Erythroblast (primary cell): ENCODE measurements at regions not wholly inside any gene's neighbourhood (a gene's known extent, or its start where the extent isn't known, plus 50 kb on each side); places are given as distances from the start of the nearest gene placed in this dataset.
"Not testable (repeated sequence)": the region's sequence is repeated elsewhere in the genome, so short reads cannot be mapped to it uniquely, and the experiment has no call there.

ENCODE experiments used
- DNase-seq, 2 experiments: peaks; one replicate each; lab custom pipeline; 2025; lab: John Stamatoyannopoulos, UW
- GATA1 ChIP-seq: IDR thresholded peaks from 2 replicates; pipeline ENCODE4 v1.6.1; 2011; ENCODE audit warnings: low read depth, mild to moderate bottlenecking, control low read depth, low read length, moderate library complexity
- POLR2A ChIP-seq: IDR thresholded peaks from 2 replicates; pipeline ENCODE4 v1.6.1; 2011; ENCODE audit warnings: mild to moderate bottlenecking, low read length

GRCh38 chr2:239819091-239819973 lies 205.8 kb downstream of the NDUFA10 start:
- TF ChIP-seq GATA1 (no peak), POLR2A (no peak)
- DNase-seq = peak in 1 of 2 experiments; percentile 42

DNA sequence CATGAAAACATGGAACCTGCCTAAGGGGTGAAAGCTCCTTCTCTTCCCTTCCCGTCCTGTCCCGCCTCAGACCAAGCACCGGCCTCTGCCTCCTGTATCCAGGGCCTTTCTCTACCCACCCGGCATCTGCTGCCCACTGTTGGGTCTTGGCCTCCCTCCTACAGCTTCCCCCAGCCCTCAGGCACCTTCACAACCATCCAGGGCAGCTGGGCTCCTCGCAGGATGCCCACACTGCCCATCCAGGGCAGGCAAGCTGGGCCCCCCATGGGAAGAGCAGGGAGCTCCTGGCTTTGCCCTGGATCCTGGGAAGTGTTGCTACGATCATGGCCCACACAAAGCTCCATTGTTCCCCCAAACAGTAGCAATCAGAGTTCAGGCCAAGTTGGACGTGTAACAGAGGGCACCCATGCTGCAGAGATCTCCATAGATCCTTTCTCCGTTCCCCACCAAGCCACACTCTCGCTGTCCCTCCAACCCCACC lies 206.6 kb downstream of the NDUFA10 start:
- no peak for TF ChIP-seq POLR2A
- no peak for TF ChIP-seq GATA1
- no peak for DNase-seq

- TF ChIP-seq POLR2A (no peak), GATA1 (no peak)
- DNase-seq = no peak
Observed at GRCh38 chr2:239818086-239818485, 207.1 kb downstream of the NDUFA10 start.

DNA sequence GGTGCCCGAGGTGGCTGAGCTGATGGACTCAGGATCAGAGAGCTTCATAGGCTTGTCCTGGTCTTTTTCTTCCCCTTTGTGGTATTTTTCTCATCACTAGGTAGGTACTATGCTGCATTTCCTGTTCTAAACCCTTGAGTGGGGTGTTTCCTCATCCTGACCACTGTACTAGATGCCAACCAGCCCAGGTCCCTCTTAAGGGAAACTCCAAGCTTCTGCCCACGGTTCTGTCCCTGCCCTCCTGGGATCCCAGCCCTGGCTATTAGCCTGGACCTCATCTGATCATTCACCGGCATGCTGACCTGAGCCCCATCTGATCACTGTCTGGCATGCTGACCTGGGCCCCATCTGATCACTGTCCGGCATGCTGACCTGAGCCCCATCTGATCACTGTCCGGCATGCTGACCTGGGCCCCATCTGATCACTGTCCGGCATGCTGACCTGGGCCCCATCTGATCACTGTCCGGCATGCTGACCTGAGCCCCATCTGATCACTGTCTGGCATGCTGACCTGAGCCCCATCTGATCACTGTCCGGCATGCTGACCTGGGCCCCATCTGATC lies 207.6 kb downstream of the NDUFA10 start:
- DNase-seq = not testable (repeated sequence)

- DNase-seq = peak; percentile 88 to 94
- TF ChIP-seq GATA1 (no peak), POLR2A (peak; percentile 19)
Observed at GRCh38 chr2:239816576-239817467, 208.3 kb downstream of the NDUFA10 start.

DNA sequence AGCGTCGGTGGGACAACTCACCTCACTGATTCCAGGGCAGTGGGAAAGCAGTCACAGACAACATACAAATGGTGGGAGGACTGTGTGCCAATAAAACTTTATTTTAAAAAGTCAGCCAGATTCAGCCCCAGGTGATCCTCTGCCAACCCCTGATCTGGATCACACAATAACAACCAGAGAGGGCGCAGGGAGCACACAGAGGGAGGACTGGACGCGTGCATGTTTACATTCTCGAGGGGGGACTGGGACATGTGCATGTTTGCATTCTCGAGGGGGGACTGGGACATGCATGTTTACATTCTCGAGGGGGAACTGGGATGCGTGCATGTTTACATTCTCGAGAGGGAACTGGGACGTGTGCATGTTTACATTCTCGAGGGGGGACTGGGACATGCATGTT lies 209.5 kb downstream of the NDUFA10 start:
- TF ChIP-seq GATA1 = no peak
- no peak for TF ChIP-seq POLR2A
- peak in 1 of 2 experiments; percentile 11 for DNase-seq

DNA sequence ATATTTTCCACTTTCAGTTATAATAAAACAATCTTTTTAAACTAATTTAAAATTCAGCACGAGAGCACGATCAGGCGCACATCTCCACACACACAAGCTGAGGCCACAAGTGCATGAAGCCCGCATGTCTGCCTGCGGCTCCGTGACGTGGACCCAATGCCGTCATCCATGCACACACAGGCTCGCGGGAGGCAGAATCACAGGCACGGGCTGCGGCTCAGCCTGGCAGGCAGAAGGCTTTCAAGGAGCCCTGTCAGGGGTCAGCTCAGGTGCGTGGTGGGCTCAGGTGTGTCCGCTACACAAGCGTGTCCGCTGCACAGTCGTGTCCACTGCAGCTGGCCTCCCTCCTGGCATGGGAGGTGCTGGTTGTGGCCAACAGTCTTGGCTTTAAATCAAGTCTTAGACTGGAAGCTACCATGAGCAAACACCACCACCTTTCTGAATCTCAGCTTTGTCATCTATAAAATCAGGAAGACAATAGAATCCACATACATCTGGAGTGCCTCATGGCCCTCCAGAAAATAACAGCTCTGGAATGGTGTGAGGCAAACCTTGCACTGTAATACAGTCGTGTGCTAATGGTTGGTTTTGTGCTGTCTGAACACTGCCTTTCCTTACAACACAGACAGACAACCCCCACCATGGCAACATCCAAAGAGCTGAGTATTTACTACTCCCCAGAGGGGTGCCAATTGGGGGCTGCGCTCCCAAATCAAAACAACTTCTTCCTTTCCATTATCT lies 210.1 kb downstream of the NDUFA10 start:
- no peak for TF ChIP-seq GATA1
- TF ChIP-seq POLR2A = no peak
- DNase-seq = peak in 1 of 2 experiments; percentile 33

DNA sequence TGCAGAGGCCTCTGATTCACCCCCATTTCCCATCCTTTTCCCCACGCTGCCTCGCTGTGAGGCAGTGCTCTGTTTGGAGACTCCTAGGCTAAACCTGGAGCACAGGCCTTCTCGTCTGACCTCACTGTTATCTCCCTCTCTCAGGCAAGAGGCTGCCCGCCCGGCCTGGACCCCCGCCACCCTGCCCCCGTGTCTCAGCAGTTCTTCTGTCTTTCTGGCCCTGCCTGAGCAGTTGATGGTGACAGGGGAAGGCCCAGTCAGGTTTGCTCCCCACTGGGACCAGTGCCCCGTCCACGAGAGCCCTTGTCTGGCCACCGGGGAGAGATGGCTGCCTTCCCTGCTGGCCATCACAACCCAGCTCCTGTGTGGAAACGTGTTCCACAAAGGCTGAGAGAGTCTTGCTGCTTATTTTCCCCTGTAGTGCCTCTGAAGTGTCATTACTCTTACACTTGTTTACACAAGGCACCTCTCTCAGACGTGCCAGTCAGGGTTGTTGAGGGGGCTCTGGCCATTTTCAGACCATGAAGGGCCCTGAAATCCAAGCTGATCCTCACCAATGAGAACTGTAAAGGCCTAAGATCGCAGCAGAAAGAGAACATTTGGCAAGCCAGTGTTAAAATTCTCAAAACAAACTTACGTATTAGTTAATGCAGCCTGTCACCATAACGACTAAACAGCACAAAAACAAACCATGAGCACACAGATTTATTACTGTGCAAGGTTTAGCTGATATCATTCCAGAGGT lies 210.9 kb downstream of the NDUFA10 start:
- TF ChIP-seq GATA1 (no peak), POLR2A (no peak)
- DNase-seq = peak; percentile 90 to 92

DNA sequence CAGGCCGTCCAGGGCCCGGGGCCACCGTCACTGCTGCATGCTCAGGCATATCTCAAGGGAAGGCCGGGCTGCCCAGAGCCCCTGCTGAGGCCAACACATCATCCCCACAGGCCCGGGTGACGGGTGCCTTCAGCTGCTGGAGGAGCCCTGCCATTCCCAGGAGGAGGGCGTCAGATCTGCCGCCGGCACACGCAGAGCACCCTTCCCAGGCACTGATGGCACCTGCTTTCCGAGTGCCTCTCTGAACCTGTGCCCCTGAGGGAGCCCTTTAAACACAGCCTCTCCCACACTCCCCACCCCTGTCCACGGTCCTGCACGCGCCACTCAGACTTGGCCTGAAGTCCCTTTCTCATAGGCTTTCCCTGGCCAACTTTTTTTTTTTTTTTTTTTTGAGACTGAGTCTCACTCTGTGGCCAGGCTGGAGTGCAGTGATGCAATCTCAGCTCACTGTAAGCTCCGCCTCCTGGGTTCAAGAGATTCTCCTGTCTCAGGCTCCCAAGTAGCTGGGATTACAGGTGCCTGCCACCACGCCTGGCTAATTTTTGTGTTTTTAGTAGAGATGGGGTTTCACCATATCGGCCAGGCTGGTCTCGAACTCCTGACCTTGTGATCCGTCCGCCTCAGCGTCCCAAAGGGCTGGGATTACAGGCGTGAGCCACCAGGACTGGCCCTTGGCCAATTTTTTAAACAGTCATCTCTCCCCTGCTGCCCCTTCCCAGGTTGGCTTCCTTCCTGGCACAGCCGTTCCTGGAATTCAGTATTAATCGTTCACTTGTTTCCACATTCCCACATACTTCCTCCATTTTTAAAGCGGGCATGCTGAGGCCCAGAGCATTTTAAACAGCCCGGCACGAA lies 211.7 kb downstream of the NDUFA10 start:
- DNase-seq = peak; percentile 56 to 67
- TF ChIP-seq POLR2A = no peak

GRCh38 chr2:239811806-239812560 lies 213.2 kb downstream of the NDUFA10 start:
- TF ChIP-seq POLR2A (no peak), GATA1 (no peak)
- no peak for DNase-seq
